IMR-90 (cell line): ENCODE measurements at regions not wholly inside any gene's neighbourhood (a gene's known extent, or its start where the extent isn't known, plus 50 kb on each side); places are given as distances from the start of the nearest gene placed in this dataset.

Experiments used
- ATAC-seq: fragments of 200-7000 bp; cut with Tn5 transposase; 2 replicates; pipeline ENCODE4 v1.9.1; 2020; ENCODE audit warnings: low read depth, mild to moderate bottlenecking, moderate library complexity
- BruUV-seq: library from RNA; stranded (reverse); fragments of 400-500 nt; replicated peaks from 2 replicates; lab custom pipeline; 2021; lab: Mats Ljungman, UMichigan
- CTCF ChIA-PET: fragments of 300-600 bp; formaldehyde crosslinking; extraction: SDS; loops from one replicate; lab custom pipeline; 2021; ENCODE audit warnings: antibody characterized with exemption; lab: Yijun Ruan, JAX
- POLR2A ChIA-PET: fragments of 300-600 bp; sonication (Branson Sonifier 250); formaldehyde crosslinking; loops from one replicate; lab custom pipeline; 2022; ENCODE audit warnings: antibody characterized with exemption; ENCODE audit not compliant: unreplicated experiment; lab: Charles Lee
- DNase-seq: peaks from one replicate; pipeline ENCODE4 v3.0.0; 2013
- H2AFZ ChIP-seq: replicated peaks from 2 replicates; pipeline ENCODE3; 2013; ENCODE audit warnings: low read length, mild to moderate bottlenecking; ENCODE audit not compliant: poor library complexity
- H2AK5ac ChIP-seq: 2 replicates; pipeline ENCODE4 v1.6.1; 2013; ENCODE audit warnings: low read depth, low read length, inconsistent platforms
- H2AK9ac ChIP-seq: replicated peaks from 2 replicates; pipeline ENCODE3; 2013; ENCODE audit warnings: mild to moderate bottlenecking, low read depth, low read length, moderate library complexity; ENCODE audit not compliant: poor library complexity
- H2BK120ac ChIP-seq: 2 replicates; pipeline ENCODE4 v1.6.1; 2013; ENCODE audit warnings: low read depth, low read length, inconsistent platforms
- H2BK15ac ChIP-seq: 3 replicates; pipeline ENCODE4 v1.6.1; 2013; ENCODE audit warnings: low read depth, low read length, inconsistent platforms
- H2BK20ac ChIP-seq: 2 replicates; pipeline ENCODE4 v1.6.1; 2013; ENCODE audit warnings: low read depth, mild to moderate bottlenecking, inconsistent platforms, low read length, moderate library complexity
- H2BK5ac ChIP-seq: 2 replicates; pipeline ENCODE4 v1.6.1; 2013; ENCODE audit warnings: mild to moderate bottlenecking, low read depth, low read length, inconsistent platforms; ENCODE audit not compliant: poor library complexity, severe bottlenecking
- H3K14ac ChIP-seq: replicated peaks from 2 replicates; pipeline ENCODE4 v1.6.1; 2013; ENCODE audit warnings: low read depth, low read length, inconsistent platforms
- H3K18ac ChIP-seq: 2 replicates; pipeline ENCODE4 v1.6.1; 2013; ENCODE audit warnings: low read depth, low read length, control low read depth
- H3K23ac ChIP-seq: 2 replicates; pipeline ENCODE4 v1.6.1; 2013; ENCODE audit warnings: low read depth, low read length, inconsistent platforms
- H3K27ac ChIP-seq: 2 replicates; pipeline ENCODE4 v1.5.1; 2013; ENCODE audit warnings: mild to moderate bottlenecking, control low read depth, low read length; ENCODE audit not compliant: insufficient read depth
- H3K27me3 ChIP-seq: 2 replicates; pipeline ENCODE4 v1.6.1; 2013; ENCODE audit warnings: low read length; ENCODE audit not compliant: control insufficient read depth, insufficient read depth
- H3K36me3 ChIP-seq: 2 replicates; pipeline ENCODE4 v1.6.1; 2013; ENCODE audit warnings: low read length, mixed read lengths; ENCODE audit not compliant: control insufficient read depth, insufficient read depth
- H3K4ac ChIP-seq: 2 replicates; pipeline ENCODE4 v1.6.1; 2013; ENCODE audit warnings: low read depth, low read length, inconsistent platforms
- H3K4me1 ChIP-seq: 2 replicates; pipeline ENCODE4 v1.6.1; 2013; ENCODE audit warnings: low read length, mixed read lengths; ENCODE audit not compliant: control insufficient read depth, insufficient read depth
- H3K4me2 ChIP-seq: 2 replicates; pipeline ENCODE4 v1.6.1; 2013; ENCODE audit warnings: low read depth, mild to moderate bottlenecking, control low read depth, low read length, moderate library complexity
- H3K4me3 ChIP-seq: 2 replicates; pipeline ENCODE4 v1.5.1; 2013; ENCODE audit warnings: low read depth, mild to moderate bottlenecking, control low read depth, low read length, moderate library complexity; ENCODE audit not compliant: insufficient read depth
- H3K56ac ChIP-seq: 2 replicates; pipeline ENCODE4 v1.6.1; 2013; ENCODE audit warnings: low read length, inconsistent platforms; ENCODE audit not compliant: insufficient read depth; ENCODE audit errors: extremely low read depth
- H3K79me1 ChIP-seq, 2 experiments: 2 replicates each; pipeline ENCODE4 v1.6.1; 2013; ENCODE audit warnings: low read length in 2 of 2, inconsistent platforms in 1 of 2, low read depth in 1 of 2
- H3K9ac ChIP-seq: 2 replicates; pipeline ENCODE4 v1.6.1; 2013; ENCODE audit warnings: low read depth, low read length, control low read depth
- H3K9me1 ChIP-seq: 2 replicates; pipeline ENCODE4 v1.6.1; 2013; ENCODE audit warnings: low read length, inconsistent platforms; ENCODE audit not compliant: insufficient read depth
- H3K9me3 ChIP-seq: 2 replicates; pipeline ENCODE4 v1.6.1; 2013; ENCODE audit warnings: low read length; ENCODE audit not compliant: control insufficient read depth, insufficient read depth
- H4K20me1 ChIP-seq: 2 replicates; pipeline ENCODE4 v1.6.1; 2013; ENCODE audit warnings: low read length, inconsistent platforms; ENCODE audit not compliant: insufficient read depth
- H4K5ac ChIP-seq: 2 replicates; pipeline ENCODE4 v1.6.1; 2013; ENCODE audit warnings: mild to moderate bottlenecking, low read depth, low read length, control low read depth
- H4K8ac ChIP-seq, 2 experiments: 2 replicates each; pipeline ENCODE4 v1.6.1; 2013; ENCODE audit warnings: low read depth in 2 of 2, low read length in 2 of 2, control low read depth in 1 of 2, inconsistent platforms in 1 of 2
- H4K91ac ChIP-seq: 2 replicates; pipeline ENCODE4 v1.6.1; 2013; ENCODE audit warnings: low read depth, low read length, inconsistent platforms; ENCODE audit not compliant: insufficient read depth
- CEBPB ChIP-seq: IDR thresholded peaks from 2 replicates; pipeline ENCODE4 v1.6.1; 2012; ENCODE audit warnings: low read depth, low read length, improper control_type of control experiment
- CHD1 ChIP-seq: IDR thresholded peaks from 2 replicates; pipeline ENCODE4 v1.6.1; 2012; ENCODE audit warnings: low read depth, low read length, improper control_type of control experiment
- MAFK ChIP-seq: IDR thresholded peaks from 2 replicates; pipeline ENCODE4 v1.6.1; 2012; ENCODE audit warnings: low read depth, low read length, improper control_type of control experiment
- MAZ ChIP-seq: IDR thresholded peaks from 2 replicates; pipeline ENCODE4 v1.6.1; 2012; ENCODE audit warnings: low read depth, mild to moderate bottlenecking, low read length, improper control_type of control experiment, moderate library complexity, borderline replicate concordance
- MXI1 ChIP-seq: IDR thresholded peaks from 2 replicates; pipeline ENCODE4 v1.6.1; 2012; ENCODE audit warnings: low read depth, mild to moderate bottlenecking, low read length, moderate library complexity, borderline replicate concordance
- NFE2L2 ChIP-seq: fragments of 150-350 bp; IDR thresholded peaks from 2 replicates; pipeline ENCODE4 v1.6.1; 2016; ENCODE audit warnings: low read depth, mild to moderate bottlenecking, low read length
- POLR2A ChIP-seq: IDR thresholded peaks from 2 replicates; pipeline ENCODE4 v1.6.1; 2012; ENCODE audit warnings: mild to moderate bottlenecking, low read depth, low read length
- RAD21 ChIP-seq: IDR thresholded peaks from 2 replicates; pipeline ENCODE4 v1.6.1; 2012; ENCODE audit warnings: low read length, improper control_type of control experiment
- SMC3 ChIP-seq: fragments of 150-350 bp; IDR thresholded peaks from 2 replicates; pipeline ENCODE4 v1.6.1; 2016; ENCODE audit warnings: low read depth, mild to moderate bottlenecking, antibody characterized with exemption, low read length, moderate library complexity
- WGBS, 2 experiments: methylation state at CpG; one replicate each; pipeline versions ENCODE4 v1.1.5 to v1.1.7; 2013; ENCODE audit warnings: missing lambda C conversion rate in 2 of 2; ENCODE audit not compliant: insufficient read length in 1 of 2; ENCODE audit errors: extremely low coverage in 2 of 2; 5-methylcytosine and 5-hydroxymethylcytosine counted together
- dilution Hi-C: fragments of 300-500 bp; cut with HindIII; formaldehyde crosslinking; loops from one replicate; pipeline ENCODE4 v1.14.3; 2018; ENCODE audit warnings: low sequenced_read_pairs; ENCODE audit not compliant: unreplicated experiment
- in situ Hi-C: fragments of 300-500 bp; cut with MboI; formaldehyde crosslinking; loops from 3 replicates; pipeline ENCODE4 v1.14.3; 2019; ENCODE audit warnings: low sequenced_read_pairs, inconsistent platforms, mixed read lengths
- intact Hi-C: fragments of 100-400 bp; cut with micrococcal nuclease; formaldehyde crosslinking; loops from 2 replicates; pipeline ENCODE4 v1.10.0; 2022

DNA sequence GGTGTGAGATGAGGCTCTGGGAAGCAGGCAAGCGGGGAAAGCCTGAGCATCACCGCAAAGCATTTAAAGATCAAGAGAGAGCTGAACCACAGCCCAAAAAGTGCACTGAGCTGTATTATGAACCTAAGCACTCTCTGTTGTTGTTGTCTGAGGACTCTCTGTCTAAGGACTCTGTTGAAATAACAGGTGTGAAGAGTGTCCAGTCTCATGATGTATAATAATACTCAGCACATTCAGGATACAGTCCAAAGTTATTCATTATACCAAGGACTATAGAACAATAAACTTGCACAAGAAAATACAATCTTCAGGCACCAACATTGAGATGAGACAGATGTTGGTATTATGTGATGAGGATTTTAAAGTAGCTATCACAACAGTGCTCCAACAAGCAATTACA is 71.8 kb upstream of the CTSV start:
- no TSS peak for BruUV-seq
- H3K9ac ChIP-seq: no peak overlapping the region
- H4K91ac ChIP-seq: no peak overlapping the region
- no peak overlapping the region for H2AK9ac ChIP-seq
- H2AFZ ChIP-seq: no peak overlapping the region
- no peak overlapping the region for H3K56ac ChIP-seq
- H2AK5ac ChIP-seq: no peak overlapping the region
- H3K18ac ChIP-seq: no peak overlapping the region
- no peaks in the 10 kb centered on the region for H3K79me1 ChIP-seq
- H3K4me1 ChIP-seq: no peaks in the 10 kb centered on the region
- ChIA-PET CTCF (interaction anchor here (1.1 kb wide), 1 partner anchor 12 kb away, joined by 3 read pairs; no protein-coding TSS in a partner anchor), POLR2A (no interaction called here)
- intact Hi-C loops: no loop called here
- no CpG with 5 or more reads among the region's 2 CpGs for WGBS, 2 experiments
- H3K27ac ChIP-seq: no peak overlapping the region
- H2BK5ac ChIP-seq: no peak overlapping the region
- no peak overlapping the region for H3K4ac ChIP-seq
- no peak overlapping the region for H2BK15ac ChIP-seq
- H2BK120ac ChIP-seq: no peak overlapping the region
- no peak overlapping the region for H3K23ac ChIP-seq
- no peaks in the 10 kb centered on the region for H3K27me3 ChIP-seq
- H3K4me2 ChIP-seq: no peak overlapping the region
- H4K20me1 ChIP-seq: no peaks in the 10 kb centered on the region
- no peak overlapping the region for H4K8ac ChIP-seq
- in situ Hi-C loops: loop anchor here (25.0 kb wide), 1 partner anchor 398 kb away; no protein-coding TSS in a partner anchor
- ATAC-seq (no peak), DNase-seq (no peak)
- H3K4me3 ChIP-seq: no peak overlapping the region
- no peak for TF ChIP-seq POLR2A
- no peak for TF ChIP-seq CEBPB
- no peak for TF ChIP-seq MAFK
- TF ChIP-seq SMC3: no peak
- TF ChIP-seq CHD1: no peak
- no peak for TF ChIP-seq RAD21
- TF ChIP-seq MXI1: no peak
- TF ChIP-seq NFE2L2: no peak
- TF ChIP-seq MAZ: no peak
- no peak overlapping the region for H2BK20ac ChIP-seq
- H3K9me3 ChIP-seq: no peaks in the 10 kb centered on the region
- H3K36me3 ChIP-seq: no peaks in the 10 kb centered on the region
- dilution Hi-C loops: no loop called here
- no peak overlapping the region for H4K5ac ChIP-seq
- no peak overlapping the region for H3K14ac ChIP-seq
- no peaks in the 10 kb centered on the region for H3K9me1 ChIP-seq
